A549 (cell line): ENCODE measurements at regions not wholly inside any gene's neighbourhood (a gene's known extent, or its start where the extent isn't known, plus 50 kb on each side); places are given as distances from the start of the nearest gene placed in this dataset.

ENCODE experiments used
- CTCF ChIP-seq: fragments of >200 bp; sonication (Bioruptor Twin); formaldehyde crosslinking; IDR thresholded peaks from 3 replicates; pipeline ENCODE4 v1.5.1; 2016
- EP300 ChIP-seq, 2 experiments: fragments of >200 bp; sonication (Bioruptor Twin); formaldehyde crosslinking; IDR thresholded peaks; 2 replicates in 1 of 2; 3 replicates in 1 of 2; pipeline ENCODE4 v1.6.1; 2016 to 2017
- MAX ChIP-seq: IDR thresholded peaks from 2 replicates; pipeline ENCODE4 v1.6.1; 2012
- NFE2L2 ChIP-seq: fragments of 150-350 bp; conservative IDR thresholded peaks from 2 replicates; pipeline ENCODE4 v1.6.1; 2014; ENCODE audit warnings: low read length
- NPAS2 ChIP-seq: fragments of 250-450 bp; sonication (Bioruptor Pico); IDR thresholded peaks from 2 replicates; pipeline ENCODE4 v1.8.0; 2022; ENCODE audit warnings: mild to moderate bottlenecking, moderate library complexity, borderline replicate concordance
- RFX5 ChIP-seq: fragments of 450-650 bp; IDR thresholded peaks from 2 replicates; pipeline ENCODE4 v1.7.1; 2014; ENCODE audit warnings: antibody characterized with exemption, mild to moderate bottlenecking, moderate library complexity
- USF2 ChIP-seq: fragments of 450-650 bp; IDR thresholded peaks from 2 replicates; pipeline ENCODE4 v1.6.1; 2014; ENCODE audit warnings: antibody characterized with exemption

- no peak for TF ChIP-seq USF2
- TF ChIP-seq EP300 (IDR thresholded peaks at IDR 0.05): no peak
- TF ChIP-seq CTCF: no peak
- TF ChIP-seq NFE2L2: no peak
- TF ChIP-seq MAX: no peak
- no peak for TF ChIP-seq RFX5
- no peak for TF ChIP-seq NPAS2 (CRISPR knock-in tag)
Observed at GRCh38 chr13:105240371-105240770, 1295.1 kb downstream of the EFNB2 start.
